HK-2 (cell line): ENCODE measurements at regions not wholly inside any gene's neighbourhood (a gene's known extent, or its start where the extent isn't known, plus 50 kb on each side); places are given as distances from the start of the nearest gene placed in this dataset.
A peak's percentile ranks its signal among the peaks of the same experiment; 100 is the strongest.
"Not testable (repeated sequence)": the region's sequence is repeated elsewhere in the genome, so short reads cannot be mapped to it uniquely, and the experiment has no call there.

Source experiments
- DNase-seq: peaks from one replicate; pipeline ENCODE4 v3.0.0-alpha.2; 2018; ENCODE audit not compliant: unreplicated experiment

GRCh38 chr15:94987085-94987484 is 755.7 kb downstream of the MCTP2 start:
- DNase-seq: no peak

GRCh38 chr15:94991718-94992117 is 760.4 kb downstream of the MCTP2 start:
- DNase-seq: no peak

GRCh38 chr15:95009635-95010034 is 778.3 kb downstream of the MCTP2 start:
- DNase-seq: no peak

GRCh38 chr15:95013381-95013780 is 782.0 kb downstream of the MCTP2 start:
- DNase-seq: no peak

GRCh38 chr15:95016511-95017229 is 785.3 kb downstream of the MCTP2 start:
- DNase-seq: no peak

GRCh38 chr15:95017666-95018328 is 786.4 kb downstream of the MCTP2 start:
- no peak for DNase-seq

- peak; percentile 49 for DNase-seq
Measured at GRCh38 chr15:95018888-95019545, 787.7 kb downstream of the MCTP2 start.

- DNase-seq: no peak
Measured at GRCh38 chr15:95019907-95020306, 788.5 kb downstream of the MCTP2 start.

- DNase-seq: no peak
Measured at GRCh38 chr15:95021816-95022215, 790.5 kb downstream of the MCTP2 start.

GRCh38 chr15:95024351-95024750 is 793.0 kb downstream of the MCTP2 start:
- no peak for DNase-seq

GRCh38 chr15:95025924-95026728 is 794.8 kb downstream of the MCTP2 start:
- DNase-seq: peak; percentile 51

- DNase-seq: no peak
Measured at GRCh38 chr15:95027981-95028380, 796.6 kb downstream of the MCTP2 start.

- no peak for DNase-seq
Measured at GRCh38 chr15:95032156-95032555, 800.8 kb downstream of the MCTP2 start.

- DNase-seq: no peak
Measured at GRCh38 chr15:95035106-95035505, 803.7 kb downstream of the MCTP2 start.

GRCh38 chr15:95041297-95041696 is 809.9 kb downstream of the MCTP2 start:
- DNase-seq: no peak

GRCh38 chr15:95043236-95043932 is 812.0 kb downstream of the MCTP2 start:
- not testable (repeated sequence) for DNase-seq

GRCh38 chr15:95043933-95044313 is 812.6 kb downstream of the MCTP2 start:
- DNase-seq: no peak

GRCh38 chr15:95044745-95045417 is 813.5 kb downstream of the MCTP2 start:
- DNase-seq: no peak

GRCh38 chr15:95051861-95052260 is 820.5 kb downstream of the MCTP2 start:
- DNase-seq: no peak

GRCh38 chr15:95059346-95059905 is 828.1 kb downstream of the MCTP2 start:
- DNase-seq: no peak
